ENCODE measurements at regions not wholly inside any gene's neighbourhood (a gene's known extent, or its start where the extent isn't known, plus 50 kb on each side); places are given as distances from the start of the nearest gene placed in this dataset.

GRCh38 chr5:2817031-2817603 lies 65.6 kb upstream of the IRX2 start:
- H3K4me3 ChIP-seq (ENCODE audit: extremely low read depth in 1 of 4, insufficient read depth in 2 of 4, low read depth in 3 of 4, low read length in 4 of 4), result no peak overlapping the region
- H2BK20ac ChIP-seq (ENCODE audit: low read length), result no peak overlapping the region
- H3K9me3 ChIP-seq (ENCODE audit: insufficient read depth in 2 of 2, low read depth in 1 of 2, low read length in 1 of 2), result no peaks in the 10 kb centered on the region
- H3K27me3 ChIP-seq (replicated peaks in 1 of 4; ENCODE audit: control insufficient read depth in 3 of 4, extremely low read depth in 1 of 4, insufficient read depth in 3 of 4, low read length in 3 of 4), result 0 out of 7 replicates have a peak, but pooled peaks cover 0 to 2% (median 0%) of the 10 kb centered on the region in 4 experiments
- no peak overlapping the region for H4K8ac ChIP-seq (ENCODE audit: extremely low read depth, insufficient read depth, low read length)
- H2BK5ac ChIP-seq (ENCODE audit: low read depth, low read length), result no peak overlapping the region
- no peak for DNase-seq (ENCODE audit: low read depth in 1 of 2, low spot score in 2 of 2)
- TF ChIP-seq RFX5 (IDR thresholded peaks at IDR 0.05; ENCODE audit: borderline replicate concordance, low read depth, low read length) (no peak), BACH1 (IDR thresholded peaks at IDR 0.05; ENCODE audit: low read length) (no peak), SP2 (IDR thresholded peaks at IDR 0.05; ENCODE audit: low read length) (no peak), SIRT6 (IDR thresholded peaks at IDR 0.05; ENCODE audit: low read length) (no peak)
- H2BK120ac ChIP-seq (replicated peaks; ENCODE audit: low read depth, low read length), result no peak overlapping the region
- no peak overlapping the region for H2AK5ac ChIP-seq (ENCODE audit: low read depth, low read length)
- H4K5ac ChIP-seq (ENCODE audit: insufficient read length, low read depth, low read length), result no peak overlapping the region
- H3K4ac ChIP-seq (replicated peaks; ENCODE audit: insufficient read length, low read depth, low read length), result no peak overlapping the region
- H3K23ac ChIP-seq (ENCODE audit: insufficient read length), result no peak overlapping the region
- H3K4me1 ChIP-seq (replicated peaks in 1 of 4; ENCODE audit: control insufficient read depth in 3 of 4, insufficient read depth in 4 of 4, low read length in 3 of 4), result no peaks in the 10 kb centered on the region
- H3K9ac ChIP-seq (replicated peaks in 1 of 4; ENCODE audit: extremely low read depth in 1 of 4, low read depth in 3 of 4, low read length in 3 of 4), result no peak overlapping the region
- no peak overlapping the region for H3K56ac ChIP-seq (replicated peaks; ENCODE audit: insufficient read length, low read depth, low read length)
- no peaks in the 10 kb centered on the region for H3K36me3 ChIP-seq (ENCODE audit: control insufficient read depth in 2 of 4, insufficient read depth in 4 of 4, low read length in 3 of 4)
- no peak overlapping the region for H3K18ac ChIP-seq (ENCODE audit: extremely low read depth, low read length)
- no peaks in the 10 kb centered on the region for H3K79me1 ChIP-seq (ENCODE audit: low read depth, low read length)
- POLR2A ChIA-PET (ENCODE audit: partially characterized antibody), result no interaction called here
- H2BK12ac ChIP-seq (ENCODE audit: low read depth, low read length), result no peak overlapping the region
- H3K79me2 ChIP-seq (ENCODE audit: control insufficient read depth in 1 of 2, insufficient read depth in 2 of 2, low read length in 2 of 2), result no peaks in the 10 kb centered on the region
- no peak overlapping the region for H3K27ac ChIP-seq (ENCODE audit: low read depth, low read length)
- FAIRE-seq, result no peak
- no peaks in the 10 kb centered on the region for H3K23me2 ChIP-seq (ENCODE audit: low read depth, low read length)
- H2AFZ ChIP-seq (ENCODE audit: low read length), result no peak overlapping the region
- H3K14ac ChIP-seq (ENCODE audit: insufficient read length), result no peak overlapping the region
- no peak overlapping the region for H2BK15ac ChIP-seq (ENCODE audit: low read length)
- no peaks in the 10 kb centered on the region for H4K20me1 ChIP-seq (replicated peaks in 1 of 2; ENCODE audit: control insufficient read depth in 1 of 2, insufficient read depth in 2 of 2, low read length in 2 of 2)
- no peak overlapping the region for H4K91ac ChIP-seq (replicated peaks; ENCODE audit: insufficient read length, low read length)
- no peak overlapping the region for H3K4me2 ChIP-seq (ENCODE audit: insufficient read depth in 1 of 2, low read depth in 2 of 2, low read length in 2 of 2)
- 79% methylated on average over 5 of the region's 5 CpGs; no CpG with 5 or more reads in 1 of the 2 experiments for WGBS, 2 experiments (ENCODE audit: extremely low coverage in 1 of 2, insufficient coverage in 1 of 2, insufficient read length in 1 of 2, insufficient replicate concordance in 2 of 2, low coverage in 1 of 2, low lambda C conversion rate in 2 of 2, missing lambda C conversion rate in 1 of 2)
- CTCF ChIA-PET (ENCODE audit: partially characterized antibody), result interaction anchor here (0.7 kb wide), 1 partner anchor 390 kb away, joined by 3 read pairs; no protein-coding TSS in a partner anchor
